ENCODE measurements at regions not wholly inside any gene's neighbourhood (a gene's known extent, or its start where the extent isn't known, plus 50 kb on each side); places are given as distances from the start of the nearest gene placed in this dataset.

DNA sequence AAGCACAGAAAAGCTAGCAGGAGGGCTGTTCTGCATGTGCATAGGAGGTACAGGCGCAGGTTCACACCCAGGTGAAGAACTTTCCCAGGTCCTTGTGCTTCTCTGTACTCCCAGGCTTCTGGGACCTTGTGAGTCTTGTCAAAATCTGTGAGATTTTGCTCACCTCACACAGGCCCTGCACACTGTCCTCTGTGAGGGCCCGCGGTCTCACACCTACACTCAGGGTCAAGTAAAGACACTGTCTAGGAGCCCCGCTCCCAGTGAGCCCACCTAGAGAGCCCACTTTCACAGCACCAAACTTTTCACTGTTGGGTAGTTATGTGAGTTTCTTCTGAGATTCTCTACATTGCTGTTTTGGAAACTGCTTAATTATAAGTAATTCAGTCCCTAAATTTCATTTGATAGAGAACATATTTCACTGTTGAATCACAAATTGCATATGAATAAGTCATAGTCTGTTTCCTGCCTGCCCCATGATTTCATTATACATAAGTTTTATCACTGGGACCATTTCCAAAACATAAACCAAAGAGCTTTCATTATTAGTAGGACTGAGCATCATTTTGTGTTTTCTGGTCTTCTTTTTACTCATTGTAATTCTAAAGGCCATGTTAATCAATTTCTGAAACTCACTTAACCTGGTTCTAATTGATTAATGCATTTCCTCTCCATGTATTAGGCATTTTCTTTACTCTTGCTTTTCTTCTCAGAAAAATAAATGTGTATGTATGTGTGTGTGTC lies 234.2 kb upstream of the SPOPL start:
- no peak for TF ChIP-seq EZH2 (IDR thresholded peaks at IDR 0.05; ENCODE audit: insufficient read depth, poor library complexity, severe bottlenecking)
- TF ChIP-seq EZH2phosphoT487 (IDR thresholded peaks at IDR 0.05; ENCODE audit: insufficient read depth, low read depth) = no peak

Data from GM23248 (cell line).